ENCODE measurements at regions not wholly inside any gene's neighbourhood (a gene's known extent, or its start where the extent isn't known, plus 50 kb on each side); places are given as distances from the start of the nearest gene placed in this dataset.

DNA sequence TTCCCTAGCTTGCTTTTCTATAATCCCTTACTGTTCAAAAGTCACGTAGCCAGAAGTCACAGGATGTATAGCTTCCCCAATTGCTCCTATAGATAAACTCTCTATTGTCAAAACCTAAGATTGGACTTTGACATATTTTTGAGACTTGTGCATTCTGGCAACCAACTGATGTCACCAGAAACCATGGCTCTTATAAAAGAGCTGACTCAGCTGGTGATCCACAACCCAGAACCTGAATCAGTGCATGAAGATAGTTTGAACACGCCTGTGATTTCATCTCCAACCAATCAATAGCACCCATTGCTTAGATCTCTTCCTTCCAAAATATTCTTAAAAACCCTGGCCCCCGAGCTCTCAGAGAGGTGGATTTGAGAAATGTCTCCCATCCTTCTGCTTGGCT, 639.9 kb upstream of the PIK3C3 start:
- no peaks in the 10 kb centered on the region for H3K36me3 ChIP-seq (ENCODE audit: insufficient read depth)
- H3K4me1 ChIP-seq (ENCODE audit: low read depth, poor library complexity, severe bottlenecking): no peaks in the 10 kb centered on the region
- H3K79me2 ChIP-seq (ENCODE audit: insufficient read depth, low read depth): no peaks in the 10 kb centered on the region
- TF ChIP-seq, protein P1, sequence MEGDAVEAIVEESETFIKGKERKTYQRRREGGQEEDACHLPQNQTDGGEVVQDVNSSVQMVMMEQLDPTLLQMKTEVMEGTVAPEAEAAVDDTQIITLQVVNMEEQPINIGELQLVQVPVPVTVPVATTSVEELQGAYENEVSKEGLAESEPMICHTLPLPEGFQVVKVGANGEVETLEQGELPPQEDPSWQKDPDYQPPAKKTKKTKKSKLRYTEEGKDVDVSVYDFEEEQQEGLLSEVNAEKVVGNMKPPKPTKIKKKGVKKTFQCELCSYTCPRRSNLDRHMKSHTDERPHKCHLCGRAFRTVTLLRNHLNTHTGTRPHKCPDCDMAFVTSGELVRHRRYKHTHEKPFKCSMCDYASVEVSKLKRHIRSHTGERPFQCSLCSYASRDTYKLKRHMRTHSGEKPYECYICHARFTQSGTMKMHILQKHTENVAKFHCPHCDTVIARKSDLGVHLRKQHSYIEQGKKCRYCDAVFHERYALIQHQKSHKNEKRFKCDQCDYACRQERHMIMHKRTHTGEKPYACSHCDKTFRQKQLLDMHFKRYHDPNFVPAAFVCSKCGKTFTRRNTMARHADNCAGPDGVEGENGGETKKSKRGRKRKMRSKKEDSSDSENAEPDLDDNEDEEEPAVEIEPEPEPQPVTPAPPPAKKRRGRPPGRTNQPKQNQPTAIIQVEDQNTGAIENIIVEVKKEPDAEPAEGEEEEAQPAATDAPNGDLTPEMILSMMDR (conservative IDR thresholded peaks at IDR 0.05; ENCODE audit: low read depth, low read length): no peak
- H2AFZ ChIP-seq (ENCODE audit: low read depth): no peak overlapping the region
- no peaks in the 10 kb centered on the region for H4K20me1 ChIP-seq (ENCODE audit: insufficient read depth)
- H3K4me2 ChIP-seq: no peak overlapping the region
- no peak overlapping the region for H3K9ac ChIP-seq
- no peaks in the 10 kb centered on the region for H3K27me3 ChIP-seq (ENCODE audit: insufficient read depth, low read depth)
- H3K27ac ChIP-seq: no peak overlapping the region
- no peak overlapping the region for H3K4me3 ChIP-seq (IDR thresholded peaks at IDR 0.05; ENCODE audit: insufficient read depth, low read depth, low read length)

DNA sequence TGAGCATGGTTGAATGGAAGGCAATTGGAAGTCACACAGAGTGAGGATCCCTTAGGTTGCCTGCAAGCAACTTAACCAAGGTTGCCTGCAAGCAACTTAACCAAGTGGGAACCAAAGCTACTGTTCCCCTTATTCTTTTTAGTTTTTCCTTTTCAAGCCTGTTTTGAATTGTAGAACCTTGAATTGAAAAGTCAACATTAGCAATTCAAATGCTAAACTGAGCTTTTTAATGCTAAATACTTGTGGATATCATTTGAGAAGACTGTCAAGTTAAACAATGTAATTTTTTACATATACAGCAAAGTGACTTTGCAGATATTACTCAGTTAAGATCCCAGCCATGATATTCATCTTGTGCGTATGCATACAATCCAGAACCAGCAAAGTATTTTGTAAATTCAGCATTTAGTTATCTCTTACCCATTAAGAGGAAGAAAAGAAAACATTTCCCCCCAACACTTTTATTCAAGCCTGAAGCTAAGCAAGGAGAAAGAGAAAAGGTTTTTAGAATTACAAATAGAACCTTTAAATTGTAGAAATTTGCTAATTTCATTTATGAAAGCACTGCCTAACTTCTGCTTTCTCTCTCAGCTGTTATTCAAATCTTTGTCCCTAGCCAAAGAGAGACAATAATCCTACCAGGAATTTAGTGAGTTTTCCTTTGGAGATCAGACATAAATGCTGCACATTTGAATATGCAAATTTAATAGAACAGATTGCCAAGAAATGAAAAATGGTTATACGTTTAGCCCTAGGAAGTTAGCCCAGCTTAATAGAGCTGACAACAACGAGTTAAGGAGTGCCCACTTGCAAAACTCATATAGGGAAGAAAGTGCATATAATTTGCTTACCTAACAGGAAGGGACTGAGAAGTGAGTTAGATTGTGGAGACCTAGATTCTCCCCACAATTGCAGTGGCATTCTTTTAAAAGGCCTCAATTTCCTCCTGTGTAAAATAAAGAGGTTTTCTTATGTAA, 643.2 kb upstream of the PIK3C3 start:
- Histone ChIP-seq H3K4me2 (no peak overlapping the region), H3K79me2 (ENCODE audit: insufficient read depth, low read depth) (no peaks in the 10 kb centered on the region), H3K4me3 (IDR thresholded peaks at IDR 0.05; ENCODE audit: insufficient read depth, low read depth, low read length) (no peak overlapping the region), H3K27ac (no peak overlapping the region), H2AFZ (ENCODE audit: low read depth) (no peak overlapping the region), H4K20me1 (ENCODE audit: insufficient read depth) (no peaks in the 10 kb centered on the region), H3K36me3 (ENCODE audit: insufficient read depth) (no peaks in the 10 kb centered on the region), H3K4me1 (ENCODE audit: low read depth, poor library complexity, severe bottlenecking) (no peaks in the 10 kb centered on the region), H3K27me3 (ENCODE audit: insufficient read depth, low read depth) (no peaks in the 10 kb centered on the region), H3K9ac (no peak overlapping the region)
- TF ChIP-seq, protein P1 (conservative IDR thresholded peaks at IDR 0.05; ENCODE audit: low read depth, low read length): no peak

DNA sequence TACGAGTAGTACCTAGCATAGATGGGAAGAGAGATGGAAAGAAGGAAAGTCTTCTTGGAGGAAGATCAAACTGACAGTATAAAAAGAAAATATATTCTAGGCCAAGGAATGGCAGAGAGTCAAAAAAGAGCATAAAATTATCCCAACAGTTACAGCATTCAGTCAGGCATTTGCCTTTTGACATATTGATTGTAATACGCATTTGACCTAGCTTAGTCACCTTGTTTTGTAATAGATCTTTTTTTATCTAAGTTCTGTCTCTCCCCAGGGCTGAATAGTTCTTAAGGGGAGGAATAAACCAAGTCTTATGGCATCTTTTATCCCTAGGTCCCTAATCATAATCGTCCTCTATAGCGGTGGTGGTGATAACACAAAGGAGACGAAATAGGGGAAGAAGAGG, 657.3 kb upstream of the PIK3C3 start:
- Histone ChIP-seq H4K20me1 (ENCODE audit: insufficient read depth) (no peaks in the 10 kb centered on the region), H3K4me2 (no peak overlapping the region), H3K4me1 (ENCODE audit: low read depth, poor library complexity, severe bottlenecking) (no peaks in the 10 kb centered on the region), H3K36me3 (ENCODE audit: insufficient read depth) (no peaks in the 10 kb centered on the region), H2AFZ (ENCODE audit: low read depth) (no peak overlapping the region), H3K27me3 (ENCODE audit: insufficient read depth, low read depth) (no peaks in the 10 kb centered on the region), H3K79me2 (ENCODE audit: insufficient read depth, low read depth) (no peaks in the 10 kb centered on the region), H3K4me3 (IDR thresholded peaks at IDR 0.05; ENCODE audit: insufficient read depth, low read depth, low read length) (no peak overlapping the region), H3K9ac (no peak overlapping the region), H3K27ac (no peak overlapping the region)
- TF ChIP-seq, protein P1 (conservative IDR thresholded peaks at IDR 0.05; ENCODE audit: low read depth, low read length): no peak

DNA sequence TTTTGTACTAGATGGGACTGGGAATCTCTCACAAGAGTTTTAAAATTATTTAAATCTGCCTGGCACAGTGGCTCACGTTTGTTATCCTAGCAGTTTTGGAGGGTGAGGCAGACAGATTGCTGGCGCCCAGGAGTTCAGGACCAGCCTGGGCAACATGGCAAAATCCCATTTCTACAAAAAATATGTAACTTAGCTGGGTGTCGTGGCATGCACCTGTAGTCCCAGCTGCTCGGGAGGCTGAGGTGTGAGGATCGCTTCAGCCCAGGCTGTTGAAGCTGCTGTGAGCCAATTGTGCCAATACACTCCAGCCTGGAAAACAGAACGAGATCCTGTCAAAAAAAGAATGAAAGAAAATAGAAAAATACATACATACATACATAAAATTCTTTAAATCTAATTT, 685.7 kb upstream of the PIK3C3 start:
- Histone ChIP-seq H3K79me2 (ENCODE audit: insufficient read depth, low read depth) (no peaks in the 10 kb centered on the region), H3K9ac (no peak overlapping the region), H3K27me3 (ENCODE audit: insufficient read depth, low read depth) (no peaks in the 10 kb centered on the region)

More for the DNA sequence above, 685.7 kb upstream of the PIK3C3 start:
- Histone ChIP-seq H3K4me2 (no peak overlapping the region), H2AFZ (ENCODE audit: low read depth) (no peak overlapping the region), H3K27ac (no peak overlapping the region), H3K36me3 (ENCODE audit: insufficient read depth) (no peaks in the 10 kb centered on the region), H3K4me1 (ENCODE audit: low read depth, poor library complexity, severe bottlenecking) (no peaks in the 10 kb centered on the region), H4K20me1 (ENCODE audit: insufficient read depth) (no peaks in the 10 kb centered on the region), H3K4me3 (IDR thresholded peaks at IDR 0.05; ENCODE audit: insufficient read depth, low read depth, low read length) (no peak overlapping the region)
- TF ChIP-seq, protein P1 (conservative IDR thresholded peaks at IDR 0.05; ENCODE audit: low read depth, low read length): no peak
